Neutrophil (primary cell): ENCODE measurements at regions not wholly inside any gene's neighbourhood (a gene's known extent, or its start where the extent isn't known, plus 50 kb on each side); places are given as distances from the start of the nearest gene placed in this dataset.

Source experiments
- H3K27ac ChIP-seq: fragments of 200-600 bp; sonication (generic); 2 replicates; pipeline ENCODE4 v1.5.1; 2016; ENCODE audit warnings: mild to moderate bottlenecking, moderate library complexity
- H3K27me3 ChIP-seq: fragments of 200-600 bp; sonication (generic); 2 replicates; pipeline ENCODE4 v1.6.0; 2016; ENCODE audit warnings: mild to moderate bottlenecking
- H3K36me3 ChIP-seq: fragments of 200-600 bp; sonication (generic); 2 replicates; pipeline ENCODE4 v1.5.1; 2017
- H3K4me1 ChIP-seq, 2 experiments: fragments of 200-600 bp in 1 of 2; sonication (generic) in 1 of 2; 1 replicate in 1 of 2; 2 replicates in 1 of 2; pipeline versions ENCODE4 v1.5.1 to v1.6.1; 2013 to 2016; ENCODE audit warnings: low read depth in 1 of 2, low read length in 1 of 2, mild to moderate bottlenecking in 1 of 2, moderate library complexity in 1 of 2; ENCODE audit not compliant: control insufficient read depth in 1 of 2, insufficient read depth in 1 of 2
- H3K4me3 ChIP-seq, 2 experiments: fragments of 200-600 bp in 1 of 2; sonication (generic) in 1 of 2; 1 replicate in 1 of 2; 2 replicates in 1 of 2; pipeline ENCODE4 v1.5.1; 2013 to 2016; ENCODE audit warnings: low read depth in 1 of 2, low read length in 1 of 2, mild to moderate bottlenecking in 1 of 2, moderate library complexity in 1 of 2
- H3K9me3 ChIP-seq: fragments of 200-600 bp; sonication (generic); 2 replicates; pipeline ENCODE4 v1.5.1; 2016
- TF ChIP-seq, protein P1 (sequence below): fragments of 200-600 bp; sonication (generic); IDR thresholded peaks from 2 replicates; pipeline ENCODE4 v1.5.1; 2016; ENCODE audit warnings: antibody characterized with exemption

DNA sequence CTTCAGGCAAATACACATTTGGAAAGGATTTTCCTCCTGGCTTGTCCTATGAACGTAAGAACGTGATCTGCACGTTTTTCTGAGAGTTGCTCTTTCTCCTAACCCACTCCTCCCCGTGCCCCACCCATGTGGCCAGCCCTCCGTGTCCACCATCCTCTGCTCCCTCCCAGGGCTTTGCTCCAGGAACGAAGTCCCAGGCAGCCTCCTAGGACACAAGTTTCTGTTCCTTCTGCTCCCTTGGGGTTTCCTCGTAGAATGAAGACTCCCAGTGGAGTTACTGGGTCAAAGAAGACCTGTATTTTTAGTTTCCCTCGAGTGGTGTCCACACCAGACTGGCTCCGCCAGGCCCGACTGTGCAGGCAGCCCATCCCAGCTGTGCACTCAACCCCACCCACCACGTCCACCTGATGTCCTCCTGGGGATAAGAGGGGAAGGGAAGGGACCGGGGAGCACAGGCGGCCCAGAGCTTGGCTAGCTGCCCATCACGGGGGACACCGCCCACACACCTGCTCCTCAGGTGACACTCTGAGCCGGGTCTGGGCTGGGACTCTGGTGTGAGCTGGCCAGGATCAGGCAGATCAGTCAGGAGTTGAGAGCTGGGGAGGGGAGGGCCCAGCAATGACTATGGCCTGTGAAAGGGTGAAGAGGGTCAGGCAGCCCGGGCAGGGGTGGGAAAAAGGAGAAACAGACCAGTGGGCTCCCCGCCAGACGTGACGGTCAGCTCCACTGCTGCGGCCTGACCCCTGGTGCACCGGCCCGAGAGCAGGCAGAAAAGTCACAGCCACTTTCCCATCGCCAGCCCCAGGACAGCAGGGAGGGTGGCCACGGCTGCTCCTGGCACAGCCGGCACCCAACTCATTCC lies 54.3 kb upstream of the PPP2R2D start:
- H3K9me3 ChIP-seq, result no peaks in the 10 kb centered on the region
- no peaks in the 10 kb centered on the region for H3K4me1 ChIP-seq
- H3K36me3 ChIP-seq, result no peaks in the 10 kb centered on the region
- no peaks in the 10 kb centered on the region for H3K27me3 ChIP-seq
- no peak overlapping the region for H3K4me3 ChIP-seq
- TF ChIP-seq, protein P1, sequence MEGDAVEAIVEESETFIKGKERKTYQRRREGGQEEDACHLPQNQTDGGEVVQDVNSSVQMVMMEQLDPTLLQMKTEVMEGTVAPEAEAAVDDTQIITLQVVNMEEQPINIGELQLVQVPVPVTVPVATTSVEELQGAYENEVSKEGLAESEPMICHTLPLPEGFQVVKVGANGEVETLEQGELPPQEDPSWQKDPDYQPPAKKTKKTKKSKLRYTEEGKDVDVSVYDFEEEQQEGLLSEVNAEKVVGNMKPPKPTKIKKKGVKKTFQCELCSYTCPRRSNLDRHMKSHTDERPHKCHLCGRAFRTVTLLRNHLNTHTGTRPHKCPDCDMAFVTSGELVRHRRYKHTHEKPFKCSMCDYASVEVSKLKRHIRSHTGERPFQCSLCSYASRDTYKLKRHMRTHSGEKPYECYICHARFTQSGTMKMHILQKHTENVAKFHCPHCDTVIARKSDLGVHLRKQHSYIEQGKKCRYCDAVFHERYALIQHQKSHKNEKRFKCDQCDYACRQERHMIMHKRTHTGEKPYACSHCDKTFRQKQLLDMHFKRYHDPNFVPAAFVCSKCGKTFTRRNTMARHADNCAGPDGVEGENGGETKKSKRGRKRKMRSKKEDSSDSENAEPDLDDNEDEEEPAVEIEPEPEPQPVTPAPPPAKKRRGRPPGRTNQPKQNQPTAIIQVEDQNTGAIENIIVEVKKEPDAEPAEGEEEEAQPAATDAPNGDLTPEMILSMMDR, result no peak
- H3K27ac ChIP-seq, result no peak overlapping the region

DNA sequence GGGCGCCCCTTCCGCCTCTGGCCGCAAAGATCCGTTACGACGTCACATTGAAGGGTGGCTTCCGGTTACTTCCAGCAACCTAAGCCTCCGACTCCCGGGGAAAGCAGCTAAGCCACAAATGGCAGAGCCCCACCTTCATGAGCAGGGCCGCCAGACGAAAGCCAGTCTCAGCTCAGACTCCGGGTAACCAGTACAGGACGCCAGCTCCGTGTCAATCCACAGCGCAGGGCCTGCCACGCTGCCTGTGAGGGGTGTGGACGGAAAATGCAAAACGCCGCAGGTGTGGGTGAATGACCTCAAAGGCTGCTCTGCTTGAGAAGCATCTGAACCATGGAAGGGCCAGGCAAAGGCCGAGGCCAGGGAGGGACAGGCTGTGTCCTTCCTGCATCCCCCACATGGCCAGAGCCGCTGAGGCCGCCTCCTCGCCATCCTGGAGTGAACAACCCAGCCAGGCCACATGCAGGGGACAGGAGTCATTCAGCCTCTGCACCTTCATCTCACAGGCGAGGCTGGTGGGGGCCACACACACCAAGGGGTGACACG lies 53.5 kb upstream of the PPP2R2D start:
- Histone ChIP-seq H3K9me3 (no peaks in the 10 kb centered on the region), H3K36me3 (no peaks in the 10 kb centered on the region), H3K27ac (no peak overlapping the region), H3K4me3 (no peak overlapping the region), H3K27me3 (no peaks in the 10 kb centered on the region), H3K4me1 (no peaks in the 10 kb centered on the region)
- TF ChIP-seq, protein P1, result no peak

DNA sequence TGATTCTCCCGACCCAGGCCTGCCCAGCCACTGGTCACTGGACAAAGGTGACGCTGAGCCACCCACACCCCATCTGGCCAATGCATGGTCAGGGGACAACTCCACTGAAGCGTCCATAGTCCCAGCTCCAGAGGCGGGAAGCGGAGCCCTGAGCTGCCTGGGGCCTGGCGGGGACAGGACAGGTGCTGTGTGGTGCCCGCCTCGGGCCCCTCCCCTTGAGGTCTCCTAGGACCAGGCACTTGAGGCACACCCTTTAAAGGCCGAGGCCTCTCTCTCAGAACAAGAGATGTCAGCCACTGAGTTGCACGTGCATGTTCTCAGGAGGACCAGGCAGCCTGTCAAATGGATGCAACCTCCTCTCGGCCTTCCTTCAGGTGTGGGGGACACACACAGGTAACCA lies 52.5 kb upstream of the PPP2R2D start:
- H3K27me3 ChIP-seq, result no peaks in the 10 kb centered on the region
- no peaks in the 10 kb centered on the region for H3K4me1 ChIP-seq
- TF ChIP-seq, protein P1, result no peak
- H3K9me3 ChIP-seq, result no peaks in the 10 kb centered on the region
- no peak overlapping the region for H3K27ac ChIP-seq
- H3K4me3 ChIP-seq, result no peak overlapping the region
- H3K36me3 ChIP-seq, result no peaks in the 10 kb centered on the region

DNA sequence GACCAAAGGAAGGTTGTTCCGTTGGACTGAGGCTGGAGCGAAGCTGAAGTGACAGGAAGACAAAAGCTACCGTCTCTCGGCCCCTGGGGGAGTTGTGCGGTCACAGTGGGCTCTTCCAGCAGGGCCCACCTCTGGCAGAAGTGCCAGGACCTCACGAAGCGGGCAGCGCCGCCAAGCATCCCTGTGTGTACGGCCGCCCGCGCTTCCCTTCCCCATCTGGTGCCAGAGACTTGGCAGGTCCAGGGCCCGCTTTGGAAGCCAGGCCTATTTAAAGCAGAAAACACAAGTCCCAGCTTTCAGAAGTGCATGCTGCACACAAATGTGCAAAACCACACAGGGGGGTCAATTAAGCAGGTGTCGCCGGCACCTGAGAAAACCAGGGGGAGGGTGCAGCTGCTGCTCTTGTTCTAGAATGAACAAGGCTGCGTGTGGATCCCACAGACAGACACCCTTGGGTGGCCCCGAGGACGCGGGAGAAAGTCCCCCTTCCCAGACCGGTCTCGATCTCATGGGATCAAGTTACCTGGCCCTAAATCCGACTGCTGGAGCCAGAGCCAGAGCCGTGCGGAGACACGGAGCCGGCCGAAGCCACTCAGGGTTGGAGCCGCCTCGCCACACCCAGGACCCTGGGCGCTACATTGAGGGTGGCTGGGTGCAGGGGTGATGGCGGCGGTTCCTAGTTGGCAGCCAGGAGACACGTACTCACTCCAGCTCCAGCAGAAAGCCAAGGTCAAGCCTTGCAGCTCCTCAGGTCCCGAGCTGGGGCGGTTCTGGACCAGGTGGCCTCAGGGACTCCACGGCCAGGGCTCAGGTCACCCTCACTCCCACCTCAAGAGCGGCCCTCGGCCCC lies 51.8 kb upstream of the PPP2R2D start:
- TF ChIP-seq, protein P1, result no peak
- Histone ChIP-seq H3K4me1 (no peaks in the 10 kb centered on the region), H3K9me3 (no peaks in the 10 kb centered on the region), H3K4me3 (no peak overlapping the region), H3K27me3 (no peaks in the 10 kb centered on the region), H3K27ac (no peak overlapping the region), H3K36me3 (no peaks in the 10 kb centered on the region)

DNA sequence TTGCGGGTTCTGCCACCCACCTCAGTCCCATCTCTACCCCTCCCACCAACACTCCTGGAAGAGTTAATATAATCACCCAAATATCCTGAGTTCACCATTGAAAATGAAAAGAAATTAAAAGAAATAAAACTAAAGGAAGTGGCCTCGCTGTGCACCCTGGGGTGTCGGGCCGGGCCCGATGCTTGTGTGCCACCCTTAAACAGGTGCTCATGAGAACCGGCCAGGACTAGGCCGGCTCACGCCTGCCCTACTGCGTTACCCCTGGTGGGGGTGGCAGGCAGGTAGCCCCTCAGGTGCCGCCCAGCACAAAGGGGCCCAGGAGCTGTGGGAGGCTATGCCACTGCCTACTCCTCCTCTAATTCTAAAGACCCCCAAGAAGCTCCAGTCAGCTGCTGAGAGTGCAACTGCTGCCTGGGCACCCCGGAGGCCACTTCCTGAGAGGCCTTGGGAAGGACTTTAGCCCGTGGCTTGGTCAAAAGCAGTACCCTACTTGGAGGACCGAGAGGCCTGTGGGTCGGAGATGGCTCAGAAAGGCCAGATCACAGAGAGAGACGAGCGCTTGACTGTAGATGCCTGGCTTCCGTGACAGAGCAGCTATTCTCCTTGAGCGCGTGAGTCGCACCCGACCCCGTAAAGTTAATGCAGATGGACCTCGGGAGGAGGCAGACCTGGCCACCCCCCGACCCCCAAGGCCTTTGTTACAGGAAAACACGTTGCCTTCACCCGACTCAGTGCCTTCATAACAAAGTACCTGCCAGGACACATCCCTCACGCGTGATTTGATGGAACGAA lies 51.0 kb upstream of the PPP2R2D start:
- H3K4me3 ChIP-seq, result no peak overlapping the region
- no peaks in the 10 kb centered on the region for H3K9me3 ChIP-seq
- no peaks in the 10 kb centered on the region for H3K36me3 ChIP-seq
- H3K27ac ChIP-seq, result no peak overlapping the region
- no peaks in the 10 kb centered on the region for H3K27me3 ChIP-seq
- H3K4me1 ChIP-seq, result no peaks in the 10 kb centered on the region
- TF ChIP-seq, protein P1, result no peak
